Thoracic aorta (tissue), 2 donors: ENCODE measurements at regions not wholly inside any gene's neighbourhood (a gene's known extent, or its start where the extent isn't known, plus 50 kb on each side); places are given as distances from the start of the nearest gene placed in this dataset.

Experiments
- ATAC-seq: fragments of 150-250 bp; one replicate; pipeline ENCODE4 v1.8.0; 2017; ENCODE audit warnings: low read depth; ENCODE audit not compliant: insufficient number of reproducible peaks, low FRiP score
- DNase-seq: peaks from one replicate; pipeline ENCODE4 v3.0.0-alpha.2; 2020; ENCODE audit warnings: low spot score
- H3K27ac ChIP-seq, 2 donors: fragments of 200-600 bp; sonication (generic); 1 replicate in 1 of 2; 2 replicates in 1 of 2; pipeline ENCODE4 v1.5.1; 2016; ENCODE audit warnings: mild to moderate bottlenecking in 2 of 2, moderate library complexity in 2 of 2
- H3K27me3 ChIP-seq: fragments of 200-600 bp; sonication (generic); replicated peaks from 2 replicates; pipeline ENCODE4 v1.6.0; 2016; ENCODE audit warnings: mild to moderate bottlenecking; ENCODE audit not compliant: insufficient read depth
- H3K36me3 ChIP-seq: fragments of 200-600 bp; sonication (generic); one replicate; pipeline ENCODE4 v1.5.1; 2016
- H3K4me1 ChIP-seq, 2 donors: fragments of 200-600 bp; sonication (generic); 1 replicate in 1 of 2; 2 replicates in 1 of 2; pipeline versions ENCODE4 v1.5.1 to v1.6.0; 2016; ENCODE audit warnings: low read depth in 2 of 2, mild to moderate bottlenecking in 1 of 2; ENCODE audit not compliant: control insufficient read depth in 1 of 2
- H3K4me3 ChIP-seq: fragments of 200-600 bp; sonication (generic); 2 replicates; pipeline ENCODE4 v1.5.1; 2016; ENCODE audit warnings: mild to moderate bottlenecking
- H3K9me3 ChIP-seq: fragments of 200-600 bp; sonication (generic); 2 replicates; pipeline ENCODE4 v1.5.1; 2016
- TF ChIP-seq, protein P1 (sequence below): fragments of 200-600 bp; sonication (generic); IDR thresholded peaks from one replicate; pipeline ENCODE4 v1.5.1; 2019; ENCODE audit warnings: antibody characterized with exemption

- DNase-seq = no peak
- ATAC-seq = no peak
- Histone ChIP-seq H3K36me3 (no peaks in the 10 kb centered on the region), H3K27ac (no peak overlapping the region), H3K4me1 (no peaks in the 10 kb centered on the region), H3K4me3 (no peak overlapping the region), H3K27me3 (no peaks in the 10 kb centered on the region), H3K9me3 (no peaks in the 10 kb centered on the region)
- TF ChIP-seq, protein P1, sequence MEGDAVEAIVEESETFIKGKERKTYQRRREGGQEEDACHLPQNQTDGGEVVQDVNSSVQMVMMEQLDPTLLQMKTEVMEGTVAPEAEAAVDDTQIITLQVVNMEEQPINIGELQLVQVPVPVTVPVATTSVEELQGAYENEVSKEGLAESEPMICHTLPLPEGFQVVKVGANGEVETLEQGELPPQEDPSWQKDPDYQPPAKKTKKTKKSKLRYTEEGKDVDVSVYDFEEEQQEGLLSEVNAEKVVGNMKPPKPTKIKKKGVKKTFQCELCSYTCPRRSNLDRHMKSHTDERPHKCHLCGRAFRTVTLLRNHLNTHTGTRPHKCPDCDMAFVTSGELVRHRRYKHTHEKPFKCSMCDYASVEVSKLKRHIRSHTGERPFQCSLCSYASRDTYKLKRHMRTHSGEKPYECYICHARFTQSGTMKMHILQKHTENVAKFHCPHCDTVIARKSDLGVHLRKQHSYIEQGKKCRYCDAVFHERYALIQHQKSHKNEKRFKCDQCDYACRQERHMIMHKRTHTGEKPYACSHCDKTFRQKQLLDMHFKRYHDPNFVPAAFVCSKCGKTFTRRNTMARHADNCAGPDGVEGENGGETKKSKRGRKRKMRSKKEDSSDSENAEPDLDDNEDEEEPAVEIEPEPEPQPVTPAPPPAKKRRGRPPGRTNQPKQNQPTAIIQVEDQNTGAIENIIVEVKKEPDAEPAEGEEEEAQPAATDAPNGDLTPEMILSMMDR = no peak
Observed at GRCh38 chr13:47603365-47603764, 397.7 kb downstream of the SUCLA2 start.

DNA sequence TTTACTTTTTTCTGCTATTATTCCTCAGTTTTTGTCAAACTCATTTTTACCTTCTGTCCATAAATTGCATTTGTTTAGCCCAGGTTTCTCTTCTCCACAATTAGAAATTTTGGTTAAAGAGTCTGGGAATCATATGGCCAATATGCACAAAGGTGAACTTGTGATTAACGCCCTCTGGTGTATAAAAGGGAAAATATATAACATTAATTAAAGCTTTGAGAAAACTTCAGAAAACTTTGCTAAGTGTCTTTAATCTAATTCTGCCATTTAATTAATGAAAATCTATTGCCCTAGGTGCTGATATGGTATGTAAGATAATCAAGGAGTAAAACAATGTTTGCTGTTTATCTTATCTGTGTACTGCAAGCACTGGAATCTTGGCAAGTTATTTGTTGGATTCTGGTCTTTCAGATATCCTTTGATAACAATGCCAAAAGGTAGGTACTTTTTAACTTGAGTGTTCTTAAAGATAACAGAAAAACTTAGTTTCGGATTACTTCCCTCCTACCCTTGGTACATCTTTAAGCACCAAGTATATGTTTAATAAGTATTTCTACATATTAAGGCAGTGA is 402.6 kb downstream of the SUCLA2 start:
- no peaks in the 10 kb centered on the region for H3K36me3 ChIP-seq
- no peaks in the 10 kb centered on the region for H3K4me1 ChIP-seq
- no peaks in the 10 kb centered on the region for H3K9me3 ChIP-seq
- no peak overlapping the region for H3K27ac ChIP-seq
- DNase-seq (no peak), ATAC-seq (no peak)
- TF ChIP-seq, protein P1 = no peak
- H3K27me3 ChIP-seq = no peaks in the 10 kb centered on the region
- H3K4me3 ChIP-seq = no peak overlapping the region

DNA sequence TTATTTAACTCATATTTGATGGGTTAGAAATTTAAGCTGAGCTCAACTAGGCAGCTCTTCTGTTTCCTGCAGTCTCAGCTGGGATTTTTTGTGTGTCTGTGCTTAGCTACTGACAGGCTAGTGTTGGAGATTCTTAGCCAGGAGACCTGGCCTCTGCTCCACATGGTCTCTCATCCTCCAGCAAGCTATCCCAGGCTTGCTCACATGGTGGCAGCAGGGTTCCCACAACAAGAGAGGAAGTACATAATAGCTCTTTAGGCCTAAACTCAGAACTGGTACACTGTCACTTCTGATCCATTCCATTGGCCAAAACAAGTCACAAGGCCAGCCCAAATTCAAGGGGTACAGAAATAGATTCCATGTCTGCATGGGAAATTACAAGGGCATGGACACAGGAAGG is 406.2 kb downstream of the SUCLA2 start:
- no peak for ATAC-seq
- Histone ChIP-seq H3K36me3 (no peaks in the 10 kb centered on the region), H3K27ac (no peak overlapping the region), H3K4me3 (no peak overlapping the region), H3K9me3 (no peaks in the 10 kb centered on the region), H3K4me1 (no peaks in the 10 kb centered on the region), H3K27me3 (no peaks in the 10 kb centered on the region)
- no peak for DNase-seq
- TF ChIP-seq, protein P1 = no peak

DNA sequence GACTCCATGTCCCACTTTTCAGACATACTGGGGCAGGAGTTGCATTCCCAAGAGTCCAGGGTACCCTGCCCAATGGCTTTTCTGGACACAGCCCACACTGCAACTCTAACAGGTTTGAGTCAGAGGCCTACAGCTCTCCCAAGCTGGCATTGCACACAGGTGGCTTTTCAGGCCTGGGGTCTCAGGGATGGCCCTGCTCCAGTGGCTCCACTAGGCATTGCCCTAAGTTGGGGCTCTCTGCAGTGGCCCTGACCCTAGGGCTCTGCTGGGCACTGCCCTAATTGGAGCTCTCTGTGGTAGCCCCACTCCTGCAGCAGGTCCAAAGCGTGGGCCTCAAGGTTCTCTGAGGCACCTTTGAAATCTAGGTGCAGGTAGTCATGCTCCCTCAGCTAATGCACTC is 408.8 kb downstream of the SUCLA2 start:
- H3K4me1 ChIP-seq = no peaks in the 10 kb centered on the region
- TF ChIP-seq, protein P1 = no peak
- no peaks in the 10 kb centered on the region for H3K36me3 ChIP-seq
- H3K9me3 ChIP-seq = no peaks in the 10 kb centered on the region
- H3K4me3 ChIP-seq = no peak overlapping the region
- ATAC-seq (no peak), DNase-seq (no peak)
- no peak overlapping the region for H3K27ac ChIP-seq
- H3K27me3 ChIP-seq = no peaks in the 10 kb centered on the region

DNA sequence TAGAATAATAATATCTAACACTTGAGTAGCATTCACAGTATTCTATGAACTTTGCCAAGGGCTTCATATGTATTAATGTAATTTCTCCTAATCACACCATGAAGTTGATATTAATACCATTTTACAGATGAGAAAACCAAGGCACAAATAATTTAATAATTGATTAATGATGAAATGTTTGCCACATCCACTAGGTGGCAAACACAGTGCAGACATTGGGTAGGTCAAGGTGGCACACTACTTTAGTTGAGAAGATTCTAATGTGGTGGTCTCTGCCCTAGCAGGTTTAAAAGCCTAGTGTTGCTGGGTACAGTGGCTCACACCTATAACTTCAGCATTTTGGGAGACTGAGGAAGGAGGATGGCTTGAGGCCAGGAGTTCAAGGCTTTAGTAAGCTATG is 412.4 kb downstream of the SUCLA2 start:
- no peaks in the 10 kb centered on the region for H3K4me1 ChIP-seq
- no peaks in the 10 kb centered on the region for H3K9me3 ChIP-seq
- ATAC-seq (no peak), DNase-seq (no peak)
- no peak overlapping the region for H3K27ac ChIP-seq
- H3K36me3 ChIP-seq = no peaks in the 10 kb centered on the region
- no peak overlapping the region for H3K4me3 ChIP-seq
- TF ChIP-seq, protein P1 = no peak
- H3K27me3 ChIP-seq = no peaks in the 10 kb centered on the region
